A549 (cell line): ENCODE measurements at regions not wholly inside any gene's neighbourhood (a gene's known extent, or its start where the extent isn't known, plus 50 kb on each side); places are given as distances from the start of the nearest gene placed in this dataset.

Experiments used
- ATAC-seq, 2 experiments: fragments of 200-7000 bp in 1 of 2; fragments of >200 bp in 1 of 2; cut with Nextera tagmentation in 1 of 2; cut with Tn5 transposase in 1 of 2; 3 replicates each; pipeline versions ENCODE4 v1.8.0 to v1.9.1; 2018 to 2020; ENCODE audit warnings: mild to moderate bottlenecking in 1 of 2, moderate library complexity in 1 of 2
- CTCF ChIA-PET: fragments of 300-600 bp; sonication (Branson Sonifier 250); formaldehyde crosslinking; extraction: SDS; loops from one replicate; lab custom pipeline; 2021; ENCODE audit warnings: antibody characterized with exemption, inconsistent platforms; lab: Yijun Ruan, JAX
- POLR2A ChIA-PET: fragments of 350-600 bp; formaldehyde crosslinking; extraction: SDS; loops from one replicate; lab custom pipeline; 2021; ENCODE audit warnings: antibody characterized with exemption, inconsistent platforms; lab: Yijun Ruan, JAX
- DNase-seq, 2 experiments: peaks; one replicate each; pipeline versions ENCODE4 v3.0.0 to v3.0.0-alpha.2; 2011 to 2016; ENCODE audit warnings: low read depth in 1 of 2, low spot score in 1 of 2
- FAIRE-seq: peaks from 2 replicates; lab custom pipeline; 2011; peaks lifted over from hg19 to GRCh38; lab: Jason Lieb, UNC
- H3K27ac ChIP-seq, 2 experiments: fragments of >200 bp; sonication (Bioruptor Twin); formaldehyde crosslinking; 3 replicates each; pipeline ENCODE4 v1.5.1; 2016 to 2017
- H3K4me1 ChIP-seq: fragments of >200 bp; sonication (Bioruptor Twin); formaldehyde crosslinking; 3 replicates; pipeline ENCODE4 v1.6.1; 2016
- H3K4me2 ChIP-seq: fragments of >200 bp; sonication (Bioruptor Twin); formaldehyde crosslinking; 3 replicates; pipeline ENCODE4 v1.6.1; 2016
- H3K4me3 ChIP-seq: fragments of >200 bp; sonication (Bioruptor Twin); formaldehyde crosslinking; 3 replicates; pipeline ENCODE4 v1.5.1; 2016
- H3K9me3 ChIP-seq: fragments of >200 bp; sonication (Bioruptor Twin); formaldehyde crosslinking; 3 replicates; pipeline ENCODE4 v1.6.1; 2016
- ATOH8 ChIP-seq: fragments of 250-450 bp; sonication (Bioruptor Pico); IDR thresholded peaks from 2 replicates; pipeline ENCODE4 v1.5.0; 2020; ENCODE audit warnings: low read depth, mild to moderate bottlenecking, moderate library complexity
- CBX2 ChIP-seq: fragments of 200-600 bp; sonication (generic); IDR thresholded peaks from 2 replicates; pipeline ENCODE4 v1.6.1; 2016; ENCODE audit warnings: low read depth, mild to moderate bottlenecking, borderline replicate concordance
- CBX8 ChIP-seq: fragments of 200-600 bp; sonication (generic); IDR thresholded peaks from 2 replicates; pipeline ENCODE4 v1.6.1; 2016
- CTCF ChIP-seq: fragments of >200 bp; sonication (Bioruptor Twin); formaldehyde crosslinking; IDR thresholded peaks from 3 replicates; pipeline ENCODE4 v1.5.1; 2016
- E2F6 ChIP-seq: IDR thresholded peaks from 2 replicates; pipeline ENCODE4 v1.6.1; 2012; ENCODE audit warnings: low read depth, borderline replicate concordance
- EHF ChIP-seq: fragments of 250-450 bp; sonication (Bioruptor Pico); IDR thresholded peaks from 2 replicates; pipeline ENCODE4 v1.5.0; 2020; ENCODE audit warnings: mild to moderate bottlenecking
- EP300 ChIP-seq, 2 experiments: fragments of >200 bp; sonication (Bioruptor Twin); formaldehyde crosslinking; IDR thresholded peaks; 2 replicates in 1 of 2; 3 replicates in 1 of 2; pipeline ENCODE4 v1.6.1; 2016 to 2017
- ESRRA ChIP-seq: fragments of 150-350 bp; IDR thresholded peaks from 2 replicates; pipeline ENCODE4 v1.6.1; 2014; ENCODE audit warnings: mild to moderate bottlenecking, low read length, borderline replicate concordance
- FOSB ChIP-seq: fragments of 250-450 bp; sonication (Bioruptor Pico); IDR thresholded peaks from 2 replicates; pipeline ENCODE4 v1.5.0; 2020; ENCODE audit warnings: mild to moderate bottlenecking, moderate library complexity
- GATA3 ChIP-seq: IDR thresholded peaks from 2 replicates; pipeline ENCODE4 v1.6.1; 2012; ENCODE audit warnings: borderline replicate concordance
- HDAC2 ChIP-seq: fragments of 200-600 bp; sonication (generic); IDR thresholded peaks from 2 replicates; pipeline ENCODE4 v1.6.1; 2016
- HEYL ChIP-seq: fragments of 250-450 bp; sonication (Bioruptor Pico); IDR thresholded peaks from 2 replicates; pipeline ENCODE4 v1.8.0; 2021; ENCODE audit warnings: mild to moderate bottlenecking, moderate library complexity
- HOXA7 ChIP-seq: fragments of 250-450 bp; sonication (Bioruptor Pico); IDR thresholded peaks from 2 replicates; pipeline ENCODE4 v1.5.0; 2020; ENCODE audit warnings: mild to moderate bottlenecking, moderate library complexity
- HOXB5 ChIP-seq: fragments of 250-450 bp; sonication (Bioruptor Pico); IDR thresholded peaks from 2 replicates; pipeline ENCODE4 v1.5.0; 2020; ENCODE audit warnings: mild to moderate bottlenecking, moderate library complexity
- JUN ChIP-seq, 2 experiments: fragments of >200 bp; sonication (Bioruptor Twin); formaldehyde crosslinking; IDR thresholded peaks; 2 replicates in 1 of 2; 3 replicates in 1 of 2; pipeline ENCODE4 v1.6.1; 2016 to 2017
- JUNB ChIP-seq: fragments of >200 bp; sonication (Bioruptor Twin); formaldehyde crosslinking; IDR thresholded peaks from 2 replicates; pipeline ENCODE4 v1.6.1; 2016
- KDM5A ChIP-seq: fragments of 200-600 bp; sonication (generic); IDR thresholded peaks from 2 replicates; pipeline ENCODE4 v1.6.1; 2016; ENCODE audit warnings: antibody characterized with exemption, mild to moderate bottlenecking
- MYC ChIP-seq: IDR thresholded peaks from 2 replicates; pipeline ENCODE4 v1.6.1; 2012; ENCODE audit warnings: mild to moderate bottlenecking, inconsistent platforms, low read length, improper control_type of control experiment, borderline replicate concordance
- PHF8 ChIP-seq: fragments of 200-600 bp; sonication (generic); IDR thresholded peaks from 2 replicates; pipeline ENCODE4 v1.6.1; 2016; ENCODE audit warnings: low read depth, mild to moderate bottlenecking, antibody characterized with exemption, moderate library complexity, borderline replicate concordance
- POLR2A ChIP-seq: IDR thresholded peaks from 2 replicates; pipeline ENCODE4 v1.6.1; 2012; ENCODE audit warnings: mild to moderate bottlenecking, low read length
- RAD21 ChIP-seq, 2 experiments: fragments of >200 bp in 1 of 2; sonication (Bioruptor Twin) in 1 of 2; formaldehyde crosslinking in 1 of 2; IDR thresholded peaks in 1 of 2; conservative IDR thresholded peaks in 1 of 2; 2 replicates in 1 of 2; 3 replicates in 1 of 2; pipeline ENCODE4 v1.6.1; 2012 to 2018; ENCODE audit warnings: inconsistent platforms in 1 of 2
- RFX5 ChIP-seq: fragments of 450-650 bp; IDR thresholded peaks from 2 replicates; pipeline ENCODE4 v1.7.1; 2014; ENCODE audit warnings: antibody characterized with exemption, mild to moderate bottlenecking, moderate library complexity
- RNF2 ChIP-seq: fragments of 200-600 bp; sonication (generic); IDR thresholded peaks from 2 replicates; pipeline ENCODE4 v1.6.1; 2016; ENCODE audit warnings: low read depth, mild to moderate bottlenecking, antibody characterized with exemption, moderate library complexity, borderline replicate concordance
- SREBF2 ChIP-seq: fragments of 450-650 bp; IDR thresholded peaks from 2 replicates; pipeline ENCODE4 v1.6.1; 2014; ENCODE audit warnings: mild to moderate bottlenecking, moderate library complexity
- TFCP2L1 ChIP-seq: fragments of 250-450 bp; sonication (Bioruptor Pico); IDR thresholded peaks from 2 replicates; pipeline ENCODE4 v1.5.0; 2021; ENCODE audit warnings: mild to moderate bottlenecking
- ZC3H11A ChIP-seq: fragments of 450-650 bp; IDR thresholded peaks from 2 replicates; pipeline ENCODE4 v1.6.1; 2014; ENCODE audit warnings: antibody characterized with exemption, mild to moderate bottlenecking
- WGBS: methylation state at CpG from one replicate; pipeline ENCODE4 v1.1.6; 2017; ENCODE audit errors: missing lambda C conversion rate; 5-methylcytosine and 5-hydroxymethylcytosine counted together
- TF ChIP-seq, protein P1 (sequence below): fragments of >200 bp; sonication (Bioruptor Twin); formaldehyde crosslinking; IDR thresholded peaks from 2 replicates; pipeline ENCODE4 v1.6.1; 2016

DNA sequence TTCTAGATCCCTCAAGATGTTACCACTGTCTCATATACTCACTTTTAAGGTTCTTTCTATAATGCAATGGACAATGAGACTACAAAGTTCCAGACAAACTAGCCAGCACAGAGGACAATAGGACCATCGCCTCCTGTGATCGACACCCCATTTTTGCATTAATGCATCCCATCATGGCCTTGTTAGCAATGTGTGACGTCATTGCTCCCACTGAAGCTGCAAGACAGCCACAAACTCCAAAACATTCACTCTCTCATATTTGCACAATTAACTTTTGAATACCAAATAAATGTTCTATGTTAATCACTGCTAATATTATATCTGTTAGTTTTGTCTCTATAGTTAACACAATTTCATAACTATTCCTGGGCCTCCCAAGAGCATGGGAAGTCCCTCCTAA lies 88.8 kb upstream of the TMEM72 start:
- no peak for DNase-seq
- Histone ChIP-seq H3K9me3 (no peaks in the 10 kb centered on the region), H3K4me3 (no peak overlapping the region), H3K4me2 (no peak overlapping the region), H3K27ac (no peak overlapping the region), H3K4me1 (no peaks in the 10 kb centered on the region)
- 20% methylated on average over 3 of the region's 3 CpGs for WGBS
- ChIA-PET POLR2A (no interaction called here), CTCF (interaction anchor here (1.4 kb wide), 1 partner anchor 42 kb away, joined by 4 read pairs; no protein-coding TSS in a partner anchor)
- TF ChIP-seq ZC3H11A (no peak), RFX5 (no peak), ESRRA (no peak), KDM5A (no peak), CBX8 (no peak), TFCP2L1 (CRISPR knock-in tag) (no peak), JUNB (no peak), PHF8 (no peak), POLR2A (no peak), HDAC2 (no peak), EP300 (IDR thresholded peaks at IDR 0.05) (no peak), CTCF (no peak), GATA3 (no peak), SREBF2 (no peak), CBX2 (no peak), FOSB (no peak), MYC (no peak), EHF (no peak)
- TF ChIP-seq, protein P1, sequence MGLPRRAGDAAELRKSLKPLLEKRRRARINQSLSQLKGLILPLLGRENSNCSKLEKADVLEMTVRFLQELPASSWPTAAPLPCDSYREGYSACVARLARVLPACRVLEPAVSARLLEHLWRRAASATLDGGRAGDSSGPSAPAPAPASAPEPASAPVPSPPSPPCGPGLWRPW = no peak
- FAIRE-seq = no peak
- no peak for ATAC-seq

GRCh38 chr10:44822966-44823365 lies 88.2 kb upstream of the TMEM72 start:
- DNase-seq = no peak
- TF ChIP-seq EHF = no peak
- TF ChIP-seq RAD21 (conservative IDR thresholded peaks at IDR 0.05 in 1 of 2, IDR thresholded peaks at IDR 0.05 in 1 of 2) = no peak
- TF ChIP-seq RNF2 = no peak
- no peak for TF ChIP-seq HOXA7 (CRISPR knock-in tag)
- no peak for TF ChIP-seq ESRRA
- TF ChIP-seq HDAC2 = no peak
- no peak for TF ChIP-seq HEYL (CRISPR knock-in tag)
- no peak for TF ChIP-seq JUN (IDR thresholded peaks at IDR 0.05)
- TF ChIP-seq HOXB5 (CRISPR knock-in tag) = no peak
- TF ChIP-seq, protein P1 = no peak
- no peak for TF ChIP-seq E2F6
- no peak for TF ChIP-seq ATOH8 (CRISPR knock-in tag)
- WGBS = 7% methylated on average over 4 of the region's 4 CpGs
- Histone ChIP-seq H3K4me3 (no peak overlapping the region), H3K4me1 (no peaks in the 10 kb centered on the region), H3K9me3 (no peaks in the 10 kb centered on the region), H3K4me2 (no peak overlapping the region), H3K27ac (no peak overlapping the region)
- POLR2A ChIA-PET = no interaction called here
- CTCF ChIA-PET = no interaction called here
- ATAC-seq = no peak
- FAIRE-seq = no peak
